Adrenal gland (tissue), 5 donors: ENCODE measurements at regions not wholly inside any gene's neighbourhood (a gene's known extent, or its start where the extent isn't known, plus 50 kb on each side); places are given as distances from the start of the nearest gene placed in this dataset.
"Not testable (repeated sequence)": the region's sequence is repeated elsewhere in the genome, so short reads cannot be mapped to it uniquely, and the experiment has no call there.

ENCODE experiments used
- POLR2A ChIP-seq, 2 donors: fragments of 450-650 bp; IDR thresholded peaks; one replicate each; pipeline ENCODE4 v1.6.1; 2017; ENCODE audit warnings: antibody characterized with exemption in 2 of 2, mild to moderate bottlenecking in 2 of 2, moderate library complexity in 1 of 2
- TF ChIP-seq, protein P1 (sequence below), 6 experiments: fragments of 450-650 bp in 4 of 6; fragments of 200-600 bp in 2 of 6; sonication (generic) in 1 of 6; IDR thresholded peaks; 1 replicate in 5 of 6; 2 replicates in 1 of 6; pipeline versions ENCODE4 v1.5.1 to v1.8.0; 2016 to 2021; ENCODE audit warnings: antibody characterized with exemption in 6 of 6, mild to moderate bottlenecking in 2 of 6, moderate library complexity in 1 of 6
- donor health status: DM: no; HTN: no; CAD: no.

DNA sequence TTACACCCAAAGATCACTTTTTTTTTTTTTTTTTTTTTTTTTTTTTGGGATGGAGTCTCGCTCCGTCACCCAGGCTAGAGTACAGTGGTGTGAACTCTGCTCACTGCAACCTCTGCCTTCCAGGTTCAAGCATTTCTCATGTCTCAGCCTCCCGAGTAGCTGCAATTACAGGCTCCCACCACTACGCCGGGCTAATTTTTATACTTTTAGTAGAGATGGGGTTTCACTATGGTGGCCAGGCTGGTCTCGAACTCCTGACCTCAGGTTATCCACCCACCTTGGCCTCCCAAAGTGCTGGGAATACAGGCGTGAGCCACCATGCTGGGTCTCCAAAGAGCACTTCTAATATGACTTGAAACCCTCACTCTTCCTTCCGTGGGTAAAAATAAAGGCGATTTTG, 152.2 kb upstream of the SPACA7 start:
- TF ChIP-seq, protein P1, sequence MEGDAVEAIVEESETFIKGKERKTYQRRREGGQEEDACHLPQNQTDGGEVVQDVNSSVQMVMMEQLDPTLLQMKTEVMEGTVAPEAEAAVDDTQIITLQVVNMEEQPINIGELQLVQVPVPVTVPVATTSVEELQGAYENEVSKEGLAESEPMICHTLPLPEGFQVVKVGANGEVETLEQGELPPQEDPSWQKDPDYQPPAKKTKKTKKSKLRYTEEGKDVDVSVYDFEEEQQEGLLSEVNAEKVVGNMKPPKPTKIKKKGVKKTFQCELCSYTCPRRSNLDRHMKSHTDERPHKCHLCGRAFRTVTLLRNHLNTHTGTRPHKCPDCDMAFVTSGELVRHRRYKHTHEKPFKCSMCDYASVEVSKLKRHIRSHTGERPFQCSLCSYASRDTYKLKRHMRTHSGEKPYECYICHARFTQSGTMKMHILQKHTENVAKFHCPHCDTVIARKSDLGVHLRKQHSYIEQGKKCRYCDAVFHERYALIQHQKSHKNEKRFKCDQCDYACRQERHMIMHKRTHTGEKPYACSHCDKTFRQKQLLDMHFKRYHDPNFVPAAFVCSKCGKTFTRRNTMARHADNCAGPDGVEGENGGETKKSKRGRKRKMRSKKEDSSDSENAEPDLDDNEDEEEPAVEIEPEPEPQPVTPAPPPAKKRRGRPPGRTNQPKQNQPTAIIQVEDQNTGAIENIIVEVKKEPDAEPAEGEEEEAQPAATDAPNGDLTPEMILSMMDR (IDR thresholded peaks at IDR 0.05) = not testable (repeated sequence)
- TF ChIP-seq POLR2A (IDR thresholded peaks at IDR 0.05) = not testable (repeated sequence)
